Gastroesophageal sphincter (tissue), 4 donors: ENCODE measurements at regions not wholly inside any gene's neighbourhood (a gene's known extent, or its start where the extent isn't known, plus 50 kb on each side); places are given as distances from the start of the nearest gene placed in this dataset.

ENCODE experiments used
- ATAC-seq: fragments of 150-250 bp; one replicate; pipeline ENCODE4 v1.9.1; 2016; ENCODE audit warnings: mild to moderate bottlenecking, moderate library complexity
- H3K27ac ChIP-seq, 4 donors: fragments of 200-600 bp; sonication (generic) in 3 of 4; 1 replicate in 3 of 4; 2 replicates in 1 of 4; pipeline ENCODE4 v1.5.1; 2016 to 2019
- H3K27me3 ChIP-seq: fragments of 200-600 bp; sonication (generic); one replicate; pipeline ENCODE4 v1.5.1; 2019
- H3K36me3 ChIP-seq, 2 donors: fragments of 200-600 bp; sonication (generic); one replicate each; pipeline ENCODE4 v1.5.1; 2019; ENCODE audit warnings: control low read depth in 1 of 2
- H3K4me1 ChIP-seq, 3 donors: fragments of 200-600 bp; sonication (generic); 1 replicate in 2 of 3; 2 replicates in 1 of 3; pipeline ENCODE4 v1.5.1; 2016 to 2019; ENCODE audit warnings: control low read depth in 2 of 3
- H3K4me3 ChIP-seq, 2 donors: fragments of 200-600 bp; sonication (generic); one replicate each; pipeline ENCODE4 v1.5.1; 2019; ENCODE audit warnings: mild to moderate bottlenecking in 1 of 2, moderate library complexity in 1 of 2
- H3K9me3 ChIP-seq, 3 donors: fragments of 200-600 bp; sonication (generic); one replicate each; pipeline ENCODE4 v1.5.1; 2017 to 2019; ENCODE audit warnings: control low read depth in 2 of 3
- CTCF ChIP-seq, 4 experiments: fragments of 200-600 bp in 2 of 4; fragments of 450-650 bp in 2 of 4; sonication (generic) in 1 of 4; IDR thresholded peaks; one replicate each; pipeline ENCODE4 v1.5.1; 2017 to 2019; ENCODE audit warnings: antibody characterized with exemption in 4 of 4, mild to moderate bottlenecking in 2 of 4, moderate library complexity in 2 of 4
- EP300 ChIP-seq: sonication (generic); formaldehyde crosslinking; IDR thresholded peaks from one replicate; pipeline ENCODE4 v1.6.1; 2017; ENCODE audit warnings: antibody characterized with exemption, mild to moderate bottlenecking
- POLR2A ChIP-seq, 2 donors: fragments of 450-650 bp; IDR thresholded peaks; one replicate each; pipeline ENCODE4 v1.6.1; 2017; ENCODE audit warnings: antibody characterized with exemption in 2 of 2, mild to moderate bottlenecking in 2 of 2, moderate library complexity in 1 of 2
- POLR2AphosphoS5 ChIP-seq: sonication (generic); formaldehyde crosslinking; IDR thresholded peaks from one replicate; pipeline ENCODE4 v1.6.1; 2017; ENCODE audit warnings: antibody characterized with exemption
- WGBS, 2 donors: methylation state at CpG; one replicate each; pipeline ENCODE4 v1.1.5; 2018; ENCODE audit warnings: low coverage in 1 of 2; 5-methylcytosine and 5-hydroxymethylcytosine counted together

- H3K27ac ChIP-seq, result no peak overlapping the region
- no peak for ATAC-seq
- 20 to 45% methylated on average over 8 of the region's 8 CpGs for WGBS, 2 donors
- H3K4me3 ChIP-seq, result no peak overlapping the region
- H3K9me3 ChIP-seq, result no peaks in the 10 kb centered on the region
- no peaks in the 10 kb centered on the region for H3K36me3 ChIP-seq
- no peaks in the 10 kb centered on the region for H3K4me1 ChIP-seq
- TF ChIP-seq CTCF (IDR thresholded peaks at IDR 0.05), result no peak
- TF ChIP-seq EP300, result no peak
- no peak for TF ChIP-seq POLR2AphosphoS5
- no peak for TF ChIP-seq POLR2A (IDR thresholded peaks at IDR 0.05)
- H3K27me3 ChIP-seq, result no peaks in the 10 kb centered on the region
These were observed 2176.3 kb upstream of the CELF4 start for GRCh38 chr18:39741755-39742466.

GRCh38 chr18:39737869-39738268, 2172.3 kb upstream of the CELF4 start:
- Histone ChIP-seq H3K27me3 (no peaks in the 10 kb centered on the region), H3K36me3 (no peaks in the 10 kb centered on the region), H3K4me1 (no peaks in the 10 kb centered on the region), H3K9me3 (no peaks in the 10 kb centered on the region), H3K27ac (no peak overlapping the region), H3K4me3 (no peak overlapping the region)
- no peak for TF ChIP-seq POLR2AphosphoS5
- no peak for TF ChIP-seq POLR2A (IDR thresholded peaks at IDR 0.05)
- TF ChIP-seq CTCF (IDR thresholded peaks at IDR 0.05), result no peak
- no peak for TF ChIP-seq EP300
- 94 to 97% methylated on average over 3 of the region's 3 CpGs for WGBS, 2 donors
- ATAC-seq, result no peak

- Histone ChIP-seq H3K36me3 (no peaks in the 10 kb centered on the region), H3K27me3 (no peaks in the 10 kb centered on the region), H3K27ac (no peak overlapping the region), H3K4me3 (no peak overlapping the region), H3K4me1 (no peaks in the 10 kb centered on the region), H3K9me3 (no peaks in the 10 kb centered on the region)
- ATAC-seq, result no peak
- TF ChIP-seq POLR2AphosphoS5 (no peak), POLR2A (IDR thresholded peaks at IDR 0.05) (no peak), EP300 (no peak), CTCF (IDR thresholded peaks at IDR 0.05) (no peak)
- WGBS, 2 donors, result 94 to 100% methylated on average over 1 to 2 of the region's 2 CpGs
These were observed 2167.3 kb upstream of the CELF4 start for GRCh38 chr18:39732918-39733317.

GRCh38 chr18:39730606-39731005, 2165.0 kb upstream of the CELF4 start:
- Histone ChIP-seq H3K36me3 (no peaks in the 10 kb centered on the region), H3K9me3 (no peaks in the 10 kb centered on the region), H3K4me1 (no peaks in the 10 kb centered on the region), H3K27me3 (no peaks in the 10 kb centered on the region), H3K27ac (no peak overlapping the region), H3K4me3 (no peak overlapping the region)
- TF ChIP-seq POLR2AphosphoS5 (no peak), POLR2A (IDR thresholded peaks at IDR 0.05) (no peak), EP300 (no peak), CTCF (IDR thresholded peaks at IDR 0.05) (no peak)
- ATAC-seq, result no peak

- Histone ChIP-seq H3K36me3 (no peaks in the 10 kb centered on the region), H3K4me3 (no peak overlapping the region), H3K4me1 (no peaks in the 10 kb centered on the region), H3K27me3 (no peaks in the 10 kb centered on the region), H3K9me3 (no peaks in the 10 kb centered on the region), H3K27ac (no peak overlapping the region)
- no peak for ATAC-seq
- TF ChIP-seq POLR2AphosphoS5 (no peak), POLR2A (IDR thresholded peaks at IDR 0.05) (no peak), EP300 (no peak), CTCF (IDR thresholded peaks at IDR 0.05) (no peak)
These were observed 2159.1 kb upstream of the CELF4 start for GRCh38 chr18:39724652-39725051.
